ENCODE measurements at regions not wholly inside any gene's neighbourhood (a gene's known extent, or its start where the extent isn't known, plus 50 kb on each side); places are given as distances from the start of the nearest gene placed in this dataset.

GRCh38 chr12:58710901-58711300, 209.4 kb downstream of the LRIG3 start:
- no peak for TF ChIP-seq CTCF (IDR thresholded peaks at IDR 0.05; ENCODE audit: insufficient read depth, low read length)
- TF ChIP-seq POLR2AphosphoS5 (IDR thresholded peaks at IDR 0.05; ENCODE audit: low read depth), result no peak

Data from HL-60 (cell line).